Vagina (tissue), 2 donors: ENCODE measurements at regions not wholly inside any gene's neighbourhood (a gene's known extent, or its start where the extent isn't known, plus 50 kb on each side); places are given as distances from the start of the nearest gene placed in this dataset.

Experiments
- DNase-seq, 2 donors: peaks; one replicate each; pipeline ENCODE4 v3.0.0-alpha.2; 2017; ENCODE audit errors: extremely low spot score in 2 of 2
- H3K27ac ChIP-seq: fragments of 200-600 bp; sonication (generic); one replicate; pipeline ENCODE4 v1.5.1; 2019
- H3K27me3 ChIP-seq: fragments of 200-600 bp; sonication (generic); one replicate; pipeline ENCODE4 v1.5.1; 2019
- H3K36me3 ChIP-seq, 2 donors: fragments of 200-600 bp; sonication (generic); one replicate each; pipeline ENCODE4 v1.5.1; 2017 to 2019
- H3K4me1 ChIP-seq: fragments of 200-600 bp; sonication (generic); one replicate; pipeline ENCODE4 v1.5.1; 2019
- H3K4me3 ChIP-seq, 2 donors: fragments of 200-600 bp; sonication (generic); 1 replicate in 1 of 2; 2 replicates in 1 of 2; pipeline ENCODE4 v1.5.1; 2016 to 2019
- H3K9me3 ChIP-seq: fragments of 200-600 bp; sonication (generic); one replicate; pipeline ENCODE4 v1.5.1; 2019
- POLR2A ChIP-seq, 2 donors: fragments of 450-650 bp; IDR thresholded peaks; one replicate each; pipeline ENCODE4 v1.6.1; 2017; ENCODE audit warnings: antibody characterized with exemption in 2 of 2, mild to moderate bottlenecking in 2 of 2, moderate library complexity in 2 of 2
- POLR2AphosphoS5 ChIP-seq, 2 donors: sonication (generic); formaldehyde crosslinking; IDR thresholded peaks; one replicate each; pipeline ENCODE4 v1.9.0; 2017; ENCODE audit warnings: antibody characterized with exemption in 2 of 2, mild to moderate bottlenecking in 2 of 2, low read depth in 1 of 2; ENCODE audit not compliant: insufficient read depth in 1 of 2
- intact Hi-C: fragments of 100-400 bp; cut with DNase I; formaldehyde crosslinking; loops from one replicate; pipeline ENCODE4 v1.15.1; 2023
- TF ChIP-seq, protein P1 (sequence below), 3 experiments: fragments of 450-650 bp in 2 of 3; fragments of 200-600 bp in 1 of 3; sonication (generic) in 1 of 3; IDR thresholded peaks; one replicate each; pipeline ENCODE4 v1.5.1; 2017 to 2019; ENCODE audit warnings: antibody characterized with exemption in 3 of 3, mild to moderate bottlenecking in 2 of 3, moderate library complexity in 2 of 3

DNA sequence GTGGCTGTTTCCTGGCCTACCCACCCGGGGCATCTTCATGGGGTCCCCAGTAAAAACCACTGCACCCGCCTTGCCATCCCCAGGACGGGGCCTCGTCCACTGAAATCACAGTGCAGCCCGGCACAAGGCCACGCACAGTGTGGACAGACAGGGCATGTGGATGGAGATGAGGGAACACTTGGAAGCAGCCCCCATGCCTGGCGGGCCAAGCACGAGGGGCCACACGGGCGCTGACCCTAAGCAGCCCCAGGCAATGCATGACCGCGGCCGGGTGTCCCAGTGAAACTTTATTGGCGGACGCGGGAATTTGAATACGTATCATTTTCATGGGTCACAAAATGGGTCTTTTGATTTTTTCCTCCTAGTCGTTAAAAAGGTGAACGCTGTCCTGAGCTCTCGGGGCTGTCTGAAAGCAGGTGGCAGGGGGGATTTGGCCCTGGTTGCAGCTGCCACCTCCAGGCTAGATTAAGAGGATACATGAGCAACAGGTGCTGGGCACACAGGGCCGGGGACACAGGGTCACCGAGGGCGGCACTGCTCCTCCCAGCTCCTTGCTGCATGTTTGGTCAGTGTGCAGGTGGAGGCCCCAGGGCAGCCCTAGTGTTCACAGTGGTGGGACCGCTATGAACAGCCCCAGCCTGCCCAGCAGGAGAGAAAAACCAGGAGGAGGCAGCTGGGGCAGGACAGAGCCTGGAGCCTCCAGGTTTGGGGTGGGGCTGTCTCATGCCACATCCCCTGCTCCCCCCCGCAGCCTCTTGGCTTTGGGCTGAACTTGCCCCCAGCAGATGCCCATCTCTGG is 74.9 kb upstream of the SLCO4A1 start:
- H3K27ac ChIP-seq: no peak overlapping the region
- DNase-seq: no peak
- no peaks in the 10 kb centered on the region for H3K4me1 ChIP-seq
- H3K4me3 ChIP-seq: no peak overlapping the region
- no peaks in the 10 kb centered on the region for H3K27me3 ChIP-seq
- intact Hi-C loops: no loop called here
- no peaks in the 10 kb centered on the region for H3K9me3 ChIP-seq
- TF ChIP-seq, protein P1, sequence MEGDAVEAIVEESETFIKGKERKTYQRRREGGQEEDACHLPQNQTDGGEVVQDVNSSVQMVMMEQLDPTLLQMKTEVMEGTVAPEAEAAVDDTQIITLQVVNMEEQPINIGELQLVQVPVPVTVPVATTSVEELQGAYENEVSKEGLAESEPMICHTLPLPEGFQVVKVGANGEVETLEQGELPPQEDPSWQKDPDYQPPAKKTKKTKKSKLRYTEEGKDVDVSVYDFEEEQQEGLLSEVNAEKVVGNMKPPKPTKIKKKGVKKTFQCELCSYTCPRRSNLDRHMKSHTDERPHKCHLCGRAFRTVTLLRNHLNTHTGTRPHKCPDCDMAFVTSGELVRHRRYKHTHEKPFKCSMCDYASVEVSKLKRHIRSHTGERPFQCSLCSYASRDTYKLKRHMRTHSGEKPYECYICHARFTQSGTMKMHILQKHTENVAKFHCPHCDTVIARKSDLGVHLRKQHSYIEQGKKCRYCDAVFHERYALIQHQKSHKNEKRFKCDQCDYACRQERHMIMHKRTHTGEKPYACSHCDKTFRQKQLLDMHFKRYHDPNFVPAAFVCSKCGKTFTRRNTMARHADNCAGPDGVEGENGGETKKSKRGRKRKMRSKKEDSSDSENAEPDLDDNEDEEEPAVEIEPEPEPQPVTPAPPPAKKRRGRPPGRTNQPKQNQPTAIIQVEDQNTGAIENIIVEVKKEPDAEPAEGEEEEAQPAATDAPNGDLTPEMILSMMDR (IDR thresholded peaks at IDR 0.05): no peak
- no peak for TF ChIP-seq POLR2AphosphoS5 (IDR thresholded peaks at IDR 0.05; ENCODE audit: insufficient read depth in 1 of 2, low read depth in 1 of 2)
- no peak for TF ChIP-seq POLR2A (IDR thresholded peaks at IDR 0.05)
- no peaks in the 10 kb centered on the region for H3K36me3 ChIP-seq

- Histone ChIP-seq H3K4me3 (no peak overlapping the region), H3K9me3 (no peaks in the 10 kb centered on the region), H3K4me1 (no peaks in the 10 kb centered on the region), H3K27me3 (no peaks in the 10 kb centered on the region), H3K36me3 (no peaks in the 10 kb centered on the region), H3K27ac (no peak overlapping the region)
- TF ChIP-seq POLR2AphosphoS5 (IDR thresholded peaks at IDR 0.05; ENCODE audit: insufficient read depth in 1 of 2, low read depth in 1 of 2) (no peak), POLR2A (IDR thresholded peaks at IDR 0.05) (no peak)
- TF ChIP-seq, protein P1 (IDR thresholded peaks at IDR 0.05): no peak
- DNase-seq: no peak
- intact Hi-C loops: no loop called here
Measured at GRCh38 chr20:62568045-62568389, 74.3 kb upstream of the SLCO4A1 start.

DNA sequence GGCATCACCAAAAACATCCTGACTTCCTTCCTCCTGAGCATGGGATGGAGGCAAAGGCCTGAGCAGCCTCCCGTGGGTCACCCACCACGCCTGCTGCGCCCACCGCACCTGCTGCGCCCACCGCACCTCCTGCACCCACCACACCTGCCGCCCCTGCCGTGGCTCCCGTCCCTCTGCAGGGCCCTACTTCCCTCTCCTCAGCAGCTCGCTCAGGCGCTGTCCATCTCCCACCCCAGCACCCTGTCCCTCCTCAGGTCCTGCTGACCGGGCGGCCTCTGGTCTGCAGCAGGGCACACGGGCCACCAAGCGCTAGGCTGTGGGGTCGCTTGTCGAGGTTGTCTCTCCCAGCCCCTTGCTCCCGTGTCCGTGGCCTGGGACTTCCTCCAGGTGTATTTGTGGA is 72.7 kb upstream of the SLCO4A1 start:
- TF ChIP-seq, protein P1 (IDR thresholded peaks at IDR 0.05): no peak
- TF ChIP-seq POLR2A (IDR thresholded peaks at IDR 0.05): no peak
- no peak for TF ChIP-seq POLR2AphosphoS5 (IDR thresholded peaks at IDR 0.05; ENCODE audit: insufficient read depth in 1 of 2, low read depth in 1 of 2)
- no peak overlapping the region for H3K27ac ChIP-seq
- H3K9me3 ChIP-seq: no peaks in the 10 kb centered on the region
- H3K4me3 ChIP-seq: no peak overlapping the region
- intact Hi-C loops: no loop called here
- H3K4me1 ChIP-seq: no peaks in the 10 kb centered on the region
- H3K36me3 ChIP-seq: no peaks in the 10 kb centered on the region
- DNase-seq: no peak
- no peaks in the 10 kb centered on the region for H3K27me3 ChIP-seq

- no peak for TF ChIP-seq POLR2A (IDR thresholded peaks at IDR 0.05)
- no peak for TF ChIP-seq POLR2AphosphoS5 (IDR thresholded peaks at IDR 0.05; ENCODE audit: insufficient read depth in 1 of 2, low read depth in 1 of 2)
- TF ChIP-seq, protein P1 (IDR thresholded peaks at IDR 0.05): no peak
- Histone ChIP-seq H3K27me3 (no peaks in the 10 kb centered on the region), H3K27ac (no peak overlapping the region), H3K4me1 (no peaks in the 10 kb centered on the region), H3K36me3 (no peaks in the 10 kb centered on the region), H3K4me3 (no peak overlapping the region), H3K9me3 (no peaks in the 10 kb centered on the region)
- no peak for DNase-seq
- intact Hi-C loops: no loop called here
Measured at GRCh38 chr20:62570403-62570802, 71.9 kb upstream of the SLCO4A1 start.

GRCh38 chr20:62570897-62571668 is 71.2 kb upstream of the SLCO4A1 start:
- intact Hi-C loops: no loop called here
- TF ChIP-seq POLR2AphosphoS5 (IDR thresholded peaks at IDR 0.05; ENCODE audit: insufficient read depth in 1 of 2, low read depth in 1 of 2) (no peak), POLR2A (IDR thresholded peaks at IDR 0.05) (no peak)
- TF ChIP-seq, protein P1 (IDR thresholded peaks at IDR 0.05): no peak
- H3K27me3 ChIP-seq: no peaks in the 10 kb centered on the region
- H3K4me1 ChIP-seq: no peaks in the 10 kb centered on the region
- no peak overlapping the region for H3K27ac ChIP-seq
- no peak for DNase-seq
- H3K9me3 ChIP-seq: no peaks in the 10 kb centered on the region
- no peaks in the 10 kb centered on the region for H3K36me3 ChIP-seq
- no peak overlapping the region for H3K4me3 ChIP-seq
